ENCODE measurements at regions not wholly inside any gene's neighbourhood (a gene's known extent, or its start where the extent isn't known, plus 50 kb on each side); places are given as distances from the start of the nearest gene placed in this dataset.
A peak's percentile ranks its signal among the peaks of the same experiment; 100 is the strongest.
"Not testable (repeated sequence)": the region's sequence is repeated elsewhere in the genome, so short reads cannot be mapped to it uniquely, and the experiment has no call there.

- BruUV-seq (replicated peaks) = no TSS peak
- no peak for DNase-seq (ENCODE audit: low spot score)
- no peak for FAIRE-seq
- no peak overlapping the region for H3K4me2 ChIP-seq (ENCODE audit: low read depth, low read length)
- H4K20me1 ChIP-seq (ENCODE audit: insufficient read depth, low read length) = no peaks in the 10 kb centered on the region
- intact Hi-C loops (cut with micrococcal nuclease; ENCODE audit: unreplicated experiment) (no loop called here), in situ Hi-C loops (cut with HindIII; ENCODE audit: extremely low pct_ligation_motif_present, low pct_unique_long_range_greater_than_20kb) (no loop called here)
- no peaks in the 10 kb centered on the region for H3K36me3 ChIP-seq (replicated peaks in 1 of 2; ENCODE audit: control insufficient read depth in 1 of 2, insufficient read depth in 2 of 2, low read length in 2 of 2)
- ChIA-PET POLR2A (no interaction called here), CTCF (ENCODE audit: low intra/inter-chr PET ratio, low total read pairs) (no interaction called here)
- no peak overlapping the region for H3K9ac ChIP-seq (ENCODE audit: insufficient read depth, low read depth, low read length)
- no peak overlapping the region for H2AFZ ChIP-seq (ENCODE audit: low read length)
- no peak overlapping the region for H3K4me3 ChIP-seq (replicated peaks in 1 of 3; ENCODE audit: insufficient read depth in 1 of 3, low read depth in 2 of 3, low read length in 3 of 3)
- no peaks in the 10 kb centered on the region for H3K4me1 ChIP-seq (ENCODE audit: insufficient read depth, low read length)
- H3K9me3 ChIP-seq (ENCODE audit: low read length) = no peaks in the 10 kb centered on the region
- H3K27me3 ChIP-seq (ENCODE audit: control insufficient read depth in 1 of 2, insufficient read depth in 2 of 2, low read length in 2 of 2) = no peaks in the 10 kb centered on the region
- TF ChIP-seq KAT2B (IDR thresholded peaks at IDR 0.05; ENCODE audit: borderline replicate concordance, low read depth, low read length) (no peak), MXD4 (CRISPR knock-in tag; IDR thresholded peaks at IDR 0.05) (no peak)
- TF ChIP-seq, protein P1, sequence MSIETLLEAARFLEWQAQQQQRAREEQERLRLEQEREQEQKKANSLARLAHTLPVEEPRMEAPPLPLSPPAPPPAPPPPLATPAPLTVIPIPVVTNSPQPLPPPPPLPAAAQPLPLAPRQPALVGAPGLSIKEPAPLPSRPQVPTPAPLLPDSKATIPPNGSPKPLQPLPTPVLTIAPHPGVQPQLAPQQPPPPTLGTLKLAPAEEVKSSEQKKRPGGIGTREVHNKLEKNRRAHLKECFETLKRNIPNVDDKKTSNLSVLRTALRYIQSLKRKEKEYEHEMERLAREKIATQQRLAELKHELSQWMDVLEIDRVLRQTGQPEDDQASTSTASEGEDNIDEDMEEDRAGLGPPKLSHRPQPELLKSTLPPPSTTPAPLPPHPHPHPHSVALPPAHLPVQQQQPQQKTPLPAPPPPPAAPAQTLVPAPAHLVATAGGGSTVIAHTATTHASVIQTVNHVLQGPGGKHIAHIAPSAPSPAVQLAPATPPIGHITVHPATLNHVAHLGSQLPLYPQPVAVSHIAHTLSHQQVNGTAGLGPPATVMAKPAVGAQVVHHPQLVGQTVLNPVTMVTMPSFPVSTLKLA (IDR thresholded peaks at IDR 0.05) = peak; percentile 60; the same call in 1 of the 2 replicates
- no peaks in the 10 kb centered on the region for H3K79me2 ChIP-seq (ENCODE audit: insufficient read depth, low read length)
- H3K27ac ChIP-seq (ENCODE audit: extremely low read length, insufficient read depth, low read length) = no peak overlapping the region
- 34% methylated on average over 10 of the region's 11 CpGs for WGBS (ENCODE audit: low lambda C conversion rate)
- no peak for ATAC-seq
These were observed 217.6 kb downstream of the ANKRD30B start for GRCh38 chr18:14965553-14965952.

- POLR2A ChIA-PET; H3K79me2 ChIP-seq (ENCODE audit: insufficient read depth, low read length); H2AFZ ChIP-seq (ENCODE audit: low read length); H3K4me2 ChIP-seq (ENCODE audit: low read depth, low read length); H3K27ac ChIP-seq (ENCODE audit: extremely low read length, insufficient read depth, low read length); in situ Hi-C loops (cut with HindIII; ENCODE audit: extremely low pct_ligation_motif_present, low pct_unique_long_range_greater_than_20kb); H3K36me3 ChIP-seq (replicated peaks in 1 of 2; ENCODE audit: control insufficient read depth in 1 of 2, insufficient read depth in 2 of 2, low read length in 2 of 2); ATAC-seq; H3K27me3 ChIP-seq (ENCODE audit: control insufficient read depth in 1 of 2, insufficient read depth in 2 of 2, low read length in 2 of 2); H4K20me1 ChIP-seq (ENCODE audit: insufficient read depth, low read length); H3K9me3 ChIP-seq (ENCODE audit: low read length); CTCF ChIA-PET (ENCODE audit: low intra/inter-chr PET ratio, low total read pairs); DNase-seq (ENCODE audit: low spot score); intact Hi-C loops (cut with micrococcal nuclease; ENCODE audit: unreplicated experiment); FAIRE-seq; BruUV-seq (replicated peaks); H3K4me3 ChIP-seq (replicated peaks in 1 of 3; ENCODE audit: insufficient read depth in 1 of 3, low read depth in 2 of 3, low read length in 3 of 3); H3K4me1 ChIP-seq (ENCODE audit: insufficient read depth, low read length); H3K9ac ChIP-seq (ENCODE audit: insufficient read depth, low read depth, low read length): not testable (repeated sequence)
- WGBS (ENCODE audit: low lambda C conversion rate) = 31% methylated on average over 3 of the region's 3 CpGs
These were observed 219.3 kb downstream of the ANKRD30B start for GRCh38 chr18:14967246-14967645.
